ENCODE measurements at regions not wholly inside any gene's neighbourhood (a gene's known extent, or its start where the extent isn't known, plus 50 kb on each side); places are given as distances from the start of the nearest gene placed in this dataset.

DNA sequence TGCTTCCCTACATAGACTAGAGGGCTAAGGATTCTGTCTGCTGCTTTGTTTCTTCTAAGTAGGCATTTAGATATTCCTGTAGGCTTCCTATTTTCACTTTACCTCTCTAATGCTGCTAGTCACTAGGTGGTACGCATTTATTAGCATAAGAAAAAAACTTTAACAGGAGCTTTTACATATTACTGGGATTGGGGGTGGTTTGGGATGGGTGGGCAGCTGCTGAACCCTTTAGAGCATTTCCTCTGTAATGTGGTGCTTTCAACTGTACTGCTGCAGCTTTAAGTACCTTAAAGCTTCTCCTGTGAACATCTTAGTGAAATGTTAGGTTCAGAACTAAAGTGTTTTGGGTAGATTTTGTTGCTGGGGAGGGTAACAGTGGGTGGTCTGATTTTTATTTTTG is 92.6 kb downstream of the ZNF486 start:
- H3K4me3 Mint-ChIP-seq = no peak overlapping the region
- no peak overlapping the region for H3K27ac Mint-ChIP-seq
- H3K9me3 Mint-ChIP-seq = peaks cover 11% of the 10 kb centered on the region
- no peaks in the 10 kb centered on the region for H3K36me3 Mint-ChIP-seq (ENCODE audit: low read depth)
- DNase-seq = no peak
- no peaks in the 10 kb centered on the region for H3K4me1 Mint-ChIP-seq
- H3K27me3 Mint-ChIP-seq = peaks cover 13% of the 10 kb centered on the region
- ATAC-seq = no peak

- Mint-ChIP-seq H3K27me3 (peaks cover 11% of the 10 kb centered on the region), H3K4me3 (no peak overlapping the region), H3K36me3 (ENCODE audit: low read depth) (peaks cover 2% of the 10 kb centered on the region), H3K4me1 (no peaks in the 10 kb centered on the region), H3K9me3 (peaks cover 11% of the 10 kb centered on the region), H3K27ac (no peak overlapping the region)
- DNase-seq (no peak), ATAC-seq (no peak)
Measured at GRCh38 chr19:20256606-20257005, 89.6 kb downstream of the ZNF486 start.

- Mint-ChIP-seq H3K4me3 (no peak overlapping the region), H3K27ac (no peak overlapping the region), H3K4me1 (no peaks in the 10 kb centered on the region), H3K36me3 (ENCODE audit: low read depth) (peaks cover 2% of the 10 kb centered on the region), H3K9me3 (peaks cover 7% of the 10 kb centered on the region), H3K27me3 (peaks cover 2% of the 10 kb centered on the region)
- ATAC-seq = no peak
- DNase-seq = no peak
Measured at GRCh38 chr19:20254121-20254520, 87.1 kb downstream of the ZNF486 start.

GRCh38 chr19:20252613-20253012 is 85.6 kb downstream of the ZNF486 start:
- no peak for DNase-seq
- no peaks in the 10 kb centered on the region for H3K27me3 Mint-ChIP-seq
- H3K36me3 Mint-ChIP-seq (ENCODE audit: low read depth) = peaks cover 2% of the 10 kb centered on the region
- no peak overlapping the region for H3K4me3 Mint-ChIP-seq
- H3K4me1 Mint-ChIP-seq = no peaks in the 10 kb centered on the region
- no peak overlapping the region for H3K27ac Mint-ChIP-seq
- no peak for ATAC-seq
- no peaks in the 10 kb centered on the region for H3K9me3 Mint-ChIP-seq

DNA sequence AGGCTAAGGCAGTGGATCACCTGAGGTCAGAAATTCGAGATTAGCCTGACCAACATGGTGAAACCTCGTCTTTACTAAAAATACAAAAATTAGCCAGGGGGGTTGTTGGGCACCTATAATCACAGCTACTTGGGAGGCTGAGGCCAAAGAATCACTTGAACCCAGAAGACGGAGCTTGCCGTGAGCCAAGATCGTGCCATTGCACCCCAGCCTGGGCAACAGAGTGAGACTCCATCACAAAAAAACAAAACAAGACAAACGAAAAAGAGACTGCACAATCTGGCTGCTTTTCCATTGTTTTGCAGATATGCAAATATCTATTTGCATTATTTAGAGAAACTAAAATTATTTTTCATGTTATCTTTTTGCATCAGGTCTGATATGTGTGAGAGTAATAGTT is 83.6 kb downstream of the ZNF486 start:
- Mint-ChIP-seq H3K36me3 (ENCODE audit: low read depth) (peaks cover 2% of the 10 kb centered on the region), H3K9me3 (no peaks in the 10 kb centered on the region), H3K27me3 (no peaks in the 10 kb centered on the region), H3K4me1 (no peaks in the 10 kb centered on the region), H3K4me3 (no peak overlapping the region), H3K27ac (no peak overlapping the region)
- ATAC-seq (no peak), DNase-seq (no peak)

- ATAC-seq = no peak
- Mint-ChIP-seq H3K27me3 (no peaks in the 10 kb centered on the region), H3K36me3 (ENCODE audit: low read depth) (peaks cover 2% of the 10 kb centered on the region), H3K9me3 (no peaks in the 10 kb centered on the region), H3K4me1 (no peaks in the 10 kb centered on the region), H3K27ac (no peak overlapping the region), H3K4me3 (no peak overlapping the region)
- DNase-seq = no peak
Measured at GRCh38 chr19:20250121-20250520, 83.1 kb downstream of the ZNF486 start.

Measured in activated naive CD8-positive, alpha-beta T cell treated with anti-CD3 and anti-CD28 coated beads, Interleukin-2, amount 50 U/mL, for 24 hours (primary cell).